ENCODE measurements at regions not wholly inside any gene's neighbourhood (a gene's known extent, or its start where the extent isn't known, plus 50 kb on each side); places are given as distances from the start of the nearest gene placed in this dataset.

- no peak for TF ChIP-seq CTCF (IDR thresholded peaks at IDR 0.05; ENCODE audit: low read depth, low read length, missing input control)
- TF ChIP-seq ZBTB33 (IDR thresholded peaks at IDR 0.05), result no peak
- no peak for TF ChIP-seq GABPA (IDR thresholded peaks at IDR 0.05 in 1 of 2, conservative IDR thresholded peaks at IDR 0.05 in 1 of 2)
- no peak for TF ChIP-seq REST (IDR thresholded peaks at IDR 0.05)
- TF ChIP-seq MAX (IDR thresholded peaks at IDR 0.05), result no peak
- no peak for TF ChIP-seq ATF3 (IDR thresholded peaks at IDR 0.05)
- TF ChIP-seq RXRA (IDR thresholded peaks at IDR 0.05), result no peak
- no peak for TF ChIP-seq SP1 (IDR thresholded peaks at IDR 0.05)
Measured at GRCh38 chr2:100664021-100664755, 101.4 kb downstream of the PDCL3 start.
